Endothelial cell of umbilical vein (primary cell): ENCODE measurements at regions not wholly inside any gene's neighbourhood (a gene's known extent, or its start where the extent isn't known, plus 50 kb on each side); places are given as distances from the start of the nearest gene placed in this dataset.

Experiments
- BruUV-seq: library from RNA; stranded (reverse); fragments of 400-500 nt; replicated peaks from 2 replicates; lab custom pipeline; 2021; lab: Mats Ljungman, UMichigan
- CTCF ChIA-PET: fragments of 300-600, 350-600 bp; sonication (Branson Sonifier 250); formaldehyde crosslinking; loops from one replicate; lab custom pipeline; 2021; ENCODE audit warnings: antibody characterized with exemption, inconsistent platforms; lab: Charles Lee
- POLR2A ChIA-PET: fragments of 300-600, 350-600 bp; sonication (Branson Sonifier 250); formaldehyde crosslinking; loops from one replicate; lab custom pipeline; 2021; ENCODE audit warnings: antibody characterized with exemption, inconsistent platforms; lab: Charles Lee
- DNase-seq: peaks from one replicate; pipeline ENCODE4 v3.0.0-alpha.2; 2011; ENCODE audit warnings: low read depth, low spot score
- FAIRE-seq: peaks from 2 replicates; lab custom pipeline; 2011; peaks lifted over from hg19 to GRCh38; lab: Jason Lieb, UNC
- H2AFZ ChIP-seq: 2 replicates; pipeline ENCODE4 v1.6.0; 2012; ENCODE audit warnings: low read depth, low read length, control low read depth, inconsistent platforms
- H3K27ac ChIP-seq: 2 replicates; pipeline ENCODE4 v1.5.1; 2011; ENCODE audit warnings: low read depth, mild to moderate bottlenecking, control low read depth, low read length, moderate library complexity; ENCODE audit not compliant: insufficient read depth
- H3K27me3 ChIP-seq, 2 experiments: 2 replicates each; pipeline versions ENCODE4 v1.6.0 to v1.6.1; 2011; ENCODE audit warnings: low read length in 2 of 2, mixed read lengths in 1 of 2; ENCODE audit not compliant: control insufficient read depth in 2 of 2, insufficient read depth in 2 of 2
- H3K36me3 ChIP-seq, 2 experiments: 2 replicates in 1 of 2; 3 replicates in 1 of 2; pipeline ENCODE4 v1.5.1; 2011; ENCODE audit warnings: low read length in 2 of 2, mild to moderate bottlenecking in 1 of 2, moderate library complexity in 1 of 2; ENCODE audit not compliant: control insufficient read depth in 2 of 2, insufficient read depth in 2 of 2; ENCODE audit errors: extremely low read depth in 1 of 2
- H3K4me1 ChIP-seq: 3 replicates; pipeline ENCODE4 v1.5.1; 2011; ENCODE audit warnings: mild to moderate bottlenecking, low read length; ENCODE audit not compliant: control insufficient read depth, insufficient read depth; ENCODE audit errors: extremely low read depth
- H3K4me2 ChIP-seq: 2 replicates; pipeline ENCODE4 v1.6.1; 2011; ENCODE audit warnings: low read length, control low read depth, mixed read lengths; ENCODE audit not compliant: insufficient read depth
- H3K4me3 ChIP-seq, 3 experiments: fragments of 200-600 bp in 1 of 3; sonication (generic), shearing (Covaris generic) in 1 of 3; replicated peaks in 1 of 3; 2 replicates each; pipeline ENCODE4 v1.5.1; 2011 to 2016; ENCODE audit warnings: control low read depth in 3 of 3, low read length in 3 of 3, mild to moderate bottlenecking in 2 of 3, inconsistent platforms in 1 of 3, low read depth in 1 of 3, moderate library complexity in 1 of 3; ENCODE audit not compliant: insufficient read depth in 1 of 3
- H3K79me2 ChIP-seq: 2 replicates; pipeline ENCODE4 v1.6.0; 2012; ENCODE audit warnings: low read length, inconsistent platforms; ENCODE audit not compliant: control insufficient read depth, insufficient read depth
- H3K9ac ChIP-seq: replicated peaks from 2 replicates; pipeline ENCODE3; 2011; ENCODE audit warnings: low read length, control low read depth; ENCODE audit not compliant: insufficient read depth; ENCODE audit errors: extremely low read depth
- H3K9me1 ChIP-seq: replicated peaks from 3 replicates; pipeline ENCODE4 v1.6.0; 2011; ENCODE audit warnings: mild to moderate bottlenecking, low read length; ENCODE audit not compliant: control insufficient read depth, insufficient read depth; ENCODE audit errors: extremely low read depth
- H3K9me3 ChIP-seq: replicated peaks from 2 replicates; pipeline ENCODE4 v1.5.1; 2012; ENCODE audit warnings: low read length, inconsistent platforms; ENCODE audit not compliant: control insufficient read depth, insufficient read depth
- H4K20me1 ChIP-seq: replicated peaks from 2 replicates; pipeline ENCODE3; 2011; ENCODE audit warnings: mild to moderate bottlenecking, low read length; ENCODE audit not compliant: control insufficient read depth, insufficient read depth; ENCODE audit errors: extremely low read depth
- CTCF ChIP-seq, 2 donors: IDR thresholded peaks; 1 replicate in 1 of 2; 2 replicates in 1 of 2; pipeline ENCODE4 v1.5.1; 2011; ENCODE audit warnings: low read length in 2 of 2, mild to moderate bottlenecking in 2 of 2, moderate library complexity in 2 of 2, control low read depth in 1 of 2, inconsistent platforms in 1 of 2, low read depth in 1 of 2; ENCODE audit not compliant: insufficient read depth in 1 of 2; ENCODE audit errors: extremely low read depth in 1 of 2
- EZH2 ChIP-seq: IDR thresholded peaks from 2 replicates; pipeline ENCODE4 v1.6.1; 2012; ENCODE audit warnings: borderline replicate concordance, low read depth, mild to moderate bottlenecking, moderate library complexity, low read length, inconsistent platforms; ENCODE audit not compliant: severe bottlenecking
- FOS ChIP-seq: IDR thresholded peaks from 2 replicates; pipeline ENCODE4 v1.6.1; 2011; ENCODE audit warnings: mild to moderate bottlenecking, low read length, moderate library complexity, borderline replicate concordance; ENCODE audit not compliant: insufficient read depth
- GATA2 ChIP-seq: IDR thresholded peaks from 2 replicates; pipeline ENCODE4 v1.7.0; 2011; ENCODE audit warnings: low read depth, mild to moderate bottlenecking, moderate library complexity, mixed read lengths, low read length; ENCODE audit not compliant: insufficient read length, insufficient read depth
- JUN ChIP-seq: IDR thresholded peaks from 2 replicates; pipeline ENCODE4 v1.6.1; 2011; ENCODE audit warnings: borderline replicate concordance, low read depth; ENCODE audit not compliant: insufficient read length, insufficient read depth
- MYC ChIP-seq: IDR thresholded peaks from one replicate; pipeline ENCODE4 v1.6.1; 2011; ENCODE audit warnings: mild to moderate bottlenecking, low read depth, low read length
- POLR2A ChIP-seq: IDR thresholded peaks from 2 replicates; pipeline ENCODE4 v1.6.1; 2012; ENCODE audit warnings: low read depth, mild to moderate bottlenecking, control low read depth, low read length
- POLR2AphosphoS5 ChIP-seq: IDR thresholded peaks from 2 replicates; pipeline ENCODE4 v1.6.1; 2012; ENCODE audit warnings: low read depth, mild to moderate bottlenecking, control low read depth, low read length, moderate library complexity; ENCODE audit not compliant: insufficient read depth
- dilution Hi-C: fragments of 300-500 bp; cut with MboI; formaldehyde crosslinking; loops from one replicate; pipeline ENCODE4 v1.15.0; 2019; ENCODE audit warnings: low sequenced_read_pairs; ENCODE audit not compliant: extremely low pct_ligation_motif_present
- intact Hi-C: fragments of 100-400 bp; cut with micrococcal nuclease; formaldehyde crosslinking; loops from one replicate; pipeline ENCODE4 v1.10.0; 2022
- TF ChIP-seq, protein P1 (sequence below): IDR thresholded peaks from 2 replicates; pipeline ENCODE4 v1.6.1; 2011; ENCODE audit not compliant: insufficient read depth, insufficient read length

- TF ChIP-seq FOS (no peak), EZH2 (no peak), POLR2AphosphoS5 (no peak), POLR2A (no peak), JUN (no peak), GATA2 (no peak), CTCF (IDR thresholded peaks at IDR 0.05; ENCODE audit: extremely low read depth in 1 of 2, insufficient read depth in 1 of 2, low read depth in 1 of 2, low read length in 2 of 2) (no peak), MYC (no peak)
- TF ChIP-seq, protein P1, sequence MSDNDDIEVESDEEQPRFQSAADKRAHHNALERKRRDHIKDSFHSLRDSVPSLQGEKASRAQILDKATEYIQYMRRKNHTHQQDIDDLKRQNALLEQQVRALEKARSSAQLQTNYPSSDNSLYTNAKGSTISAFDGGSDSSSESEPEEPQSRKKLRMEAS: no peak
- H3K4me2 ChIP-seq: no peak overlapping the region
- no peak overlapping the region for H3K4me3 ChIP-seq
- dilution Hi-C loops: no loop called here
- no peaks in the 10 kb centered on the region for H3K79me2 ChIP-seq
- no peaks in the 10 kb centered on the region for H3K4me1 ChIP-seq
- H3K27me3 ChIP-seq: no peaks in the 10 kb centered on the region
- CTCF ChIA-PET: no interaction called here
- H3K9me3 ChIP-seq: no peaks in the 10 kb centered on the region
- FAIRE-seq (no peak), DNase-seq (no peak)
- no peak overlapping the region for H3K9ac ChIP-seq
- H3K9me1 ChIP-seq: no peaks in the 10 kb centered on the region
- intact Hi-C loops: no loop called here
- no peak overlapping the region for H3K27ac ChIP-seq
- POLR2A ChIA-PET: no interaction called here
- no peaks in the 10 kb centered on the region for H3K36me3 ChIP-seq
- no peaks in the 10 kb centered on the region for H4K20me1 ChIP-seq
- BruUV-seq: no TSS peak
- no peak overlapping the region for H2AFZ ChIP-seq
These were observed 395.9 kb downstream of the MATN1 start for GRCh38 chr1:30327370-30328099.
